AG20443 (cell line): ENCODE measurements at regions not wholly inside any gene's neighbourhood (a gene's known extent, or its start where the extent isn't known, plus 50 kb on each side); places are given as distances from the start of the nearest gene placed in this dataset.

Experiments used
- DNase-seq: peaks from one replicate; pipeline ENCODE4 v3.0.0; 2012; ENCODE audit warnings: low spot score, mixed read lengths

DNA sequence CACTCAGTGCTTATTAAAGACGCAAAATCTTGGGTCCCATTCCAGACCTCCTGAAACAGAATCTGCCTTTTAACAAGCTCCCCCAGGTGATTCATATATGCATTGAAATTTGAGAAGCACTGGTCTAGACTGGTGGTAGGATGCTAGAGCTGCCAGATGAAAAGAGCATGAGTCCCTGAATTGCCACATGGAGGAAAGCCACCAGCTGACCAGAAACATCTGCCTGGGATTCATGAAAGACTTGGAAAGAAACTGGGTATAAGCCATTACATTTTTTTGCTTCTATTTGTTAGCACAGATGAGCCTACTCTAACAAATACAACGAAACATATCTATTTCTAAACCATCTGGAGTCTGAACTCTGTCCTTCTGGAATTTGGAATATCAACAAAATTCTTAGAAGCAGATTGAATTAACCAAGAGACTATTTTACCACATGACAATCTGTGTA, 228.9 kb downstream of the RBM43 start:
- DNase-seq = peak; percentile 78

DNA sequence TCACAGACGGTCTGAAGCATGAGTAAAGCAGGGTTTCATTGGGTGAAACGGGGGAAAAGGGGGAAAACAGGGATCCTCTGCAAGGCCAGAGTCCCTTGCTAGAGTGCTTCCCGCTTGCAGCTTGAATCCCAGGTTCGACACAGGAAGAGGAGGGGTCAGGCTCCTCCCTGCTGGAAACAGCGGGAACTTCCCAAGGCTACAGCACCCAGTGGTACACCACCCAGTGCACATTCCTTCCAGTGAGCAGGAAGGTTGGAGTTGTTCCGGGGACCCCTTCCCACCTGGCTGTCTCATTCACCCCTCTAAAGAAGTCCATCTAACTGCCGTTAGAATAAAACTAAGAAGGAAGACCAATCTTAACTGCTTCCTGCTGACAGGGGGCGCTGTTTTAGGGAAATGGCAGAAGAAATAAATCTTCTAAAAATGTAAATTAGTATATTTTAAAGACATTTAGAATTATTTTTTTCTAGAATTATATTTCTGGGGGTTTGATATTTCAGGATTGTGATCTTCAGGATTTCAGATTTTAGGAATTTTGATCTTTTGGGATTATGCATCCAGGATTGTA, 230.9 kb downstream of the RBM43 start:
- DNase-seq = no peak

DNA sequence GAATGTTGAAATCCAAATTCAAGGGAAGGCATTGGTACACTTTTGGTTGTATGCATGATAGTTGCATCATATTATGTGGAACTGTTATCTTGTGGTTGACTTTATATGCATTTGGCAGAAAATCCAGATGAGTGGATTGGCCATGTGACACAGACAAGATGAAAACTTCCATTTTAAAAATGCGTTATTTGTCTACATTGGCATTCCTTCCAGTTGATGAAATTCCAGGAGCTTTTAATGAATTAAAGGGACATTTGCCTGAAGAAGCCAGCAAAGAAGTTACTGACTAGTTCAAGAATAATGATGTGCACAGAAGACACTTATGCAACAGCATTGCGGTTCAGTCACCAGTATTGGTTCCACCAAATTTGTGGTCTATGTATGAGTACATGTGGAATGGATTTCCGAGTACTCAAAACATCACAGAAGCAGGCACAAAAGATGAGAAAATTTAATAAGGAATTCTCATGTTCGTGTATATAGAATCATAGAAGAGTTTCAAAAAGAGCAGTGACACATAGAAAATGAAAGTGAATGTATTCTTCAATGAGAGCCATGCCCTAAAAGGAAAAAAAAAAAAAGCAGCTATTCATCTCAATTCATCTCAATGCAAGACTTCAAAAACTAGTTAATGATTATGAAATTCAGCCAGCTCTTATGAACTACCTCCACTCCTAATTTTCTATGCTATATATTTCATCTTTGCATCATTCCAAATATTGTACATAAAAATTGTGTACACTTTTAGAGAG, 232.1 kb downstream of the RBM43 start:
- DNase-seq = peak; percentile 65

DNA sequence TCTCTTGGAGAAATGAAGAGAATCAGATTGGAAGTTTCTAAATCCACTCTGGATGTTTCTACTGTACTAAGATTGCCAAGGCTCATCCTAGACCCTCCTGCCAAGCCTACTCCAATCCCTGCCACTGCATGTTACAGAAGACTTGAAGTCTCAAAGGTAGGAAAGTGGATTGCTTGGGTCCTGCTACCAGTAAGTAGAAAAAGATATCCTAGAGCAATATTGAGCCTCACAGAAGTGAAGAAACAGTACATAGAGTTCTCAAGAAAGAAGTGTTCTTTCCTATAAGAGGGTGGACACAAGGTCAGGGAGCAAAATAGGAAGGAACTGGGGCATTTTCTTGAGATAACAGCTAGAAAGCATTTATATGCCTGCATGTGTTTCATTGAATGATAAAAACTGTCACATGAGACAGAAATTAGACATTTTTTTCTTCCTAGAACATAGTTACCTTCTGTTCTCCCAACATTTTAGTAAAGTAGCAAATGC, 232.9 kb downstream of the RBM43 start:
- DNase-seq = no peak

DNA sequence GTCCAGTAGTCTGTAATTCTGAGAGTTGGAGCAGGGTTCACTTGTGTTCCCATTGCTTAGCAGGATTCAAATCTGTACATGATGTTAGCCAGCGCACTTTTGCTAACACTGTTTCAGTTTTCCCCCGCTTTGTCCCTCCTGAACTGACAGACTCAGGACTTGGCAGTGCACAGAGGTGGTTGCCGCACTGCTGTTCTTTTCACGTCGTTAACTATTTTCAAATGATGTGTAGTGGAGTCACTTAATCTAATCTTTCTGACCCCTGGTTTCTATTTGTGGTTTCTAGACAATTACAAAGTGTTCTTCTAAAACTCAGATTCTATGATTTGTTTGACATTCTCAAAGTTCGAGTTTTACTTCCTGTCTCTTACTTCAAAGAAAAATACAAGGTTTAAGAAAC, 234.5 kb downstream of the RBM43 start:
- DNase-seq = no peak

DNA sequence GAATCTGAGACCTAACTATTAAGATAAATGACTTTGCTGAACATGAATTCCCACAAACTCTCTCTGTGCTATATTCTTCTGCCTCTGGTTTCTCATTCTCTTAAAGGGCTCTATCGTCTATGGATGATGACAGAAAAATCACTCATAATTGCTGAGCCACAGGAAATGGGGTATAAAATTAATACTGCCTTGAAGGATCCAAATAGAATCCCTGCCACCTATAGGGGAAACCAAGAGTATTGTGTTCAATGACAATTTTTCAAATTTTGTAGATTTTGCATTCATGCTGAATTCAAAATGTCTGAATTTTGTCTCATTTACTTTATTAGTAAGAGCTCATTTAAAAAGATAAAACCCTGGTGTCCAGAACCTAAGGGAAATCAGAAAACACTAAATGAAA, 235.8 kb downstream of the RBM43 start:
- DNase-seq = no peak

DNA sequence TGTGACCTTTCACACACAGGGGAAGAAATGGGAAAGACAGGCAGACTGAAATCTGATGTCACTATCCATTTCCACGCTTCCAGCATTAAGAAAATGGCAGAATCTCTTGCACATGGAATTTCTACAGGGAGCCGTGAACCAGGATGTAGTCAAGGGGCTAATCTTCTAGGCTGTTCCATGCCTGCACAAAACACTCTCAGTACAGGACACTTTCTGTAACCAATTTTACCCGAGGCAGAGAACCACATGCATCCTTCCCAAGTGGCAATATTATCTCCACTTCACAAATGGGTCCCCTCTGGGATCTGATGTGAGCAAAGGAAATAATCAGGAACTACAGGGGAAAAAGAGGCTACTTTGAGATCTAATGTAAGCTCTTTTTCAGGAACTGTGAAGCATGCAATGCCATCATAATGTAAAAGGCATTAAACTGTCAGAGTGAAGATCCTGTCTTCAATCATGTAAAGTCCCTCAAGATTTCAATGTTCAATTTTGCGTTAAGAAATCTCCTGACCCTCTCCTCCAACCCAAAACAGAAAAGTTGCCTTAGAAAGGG, 236.9 kb downstream of the RBM43 start:
- DNase-seq = no peak

DNA sequence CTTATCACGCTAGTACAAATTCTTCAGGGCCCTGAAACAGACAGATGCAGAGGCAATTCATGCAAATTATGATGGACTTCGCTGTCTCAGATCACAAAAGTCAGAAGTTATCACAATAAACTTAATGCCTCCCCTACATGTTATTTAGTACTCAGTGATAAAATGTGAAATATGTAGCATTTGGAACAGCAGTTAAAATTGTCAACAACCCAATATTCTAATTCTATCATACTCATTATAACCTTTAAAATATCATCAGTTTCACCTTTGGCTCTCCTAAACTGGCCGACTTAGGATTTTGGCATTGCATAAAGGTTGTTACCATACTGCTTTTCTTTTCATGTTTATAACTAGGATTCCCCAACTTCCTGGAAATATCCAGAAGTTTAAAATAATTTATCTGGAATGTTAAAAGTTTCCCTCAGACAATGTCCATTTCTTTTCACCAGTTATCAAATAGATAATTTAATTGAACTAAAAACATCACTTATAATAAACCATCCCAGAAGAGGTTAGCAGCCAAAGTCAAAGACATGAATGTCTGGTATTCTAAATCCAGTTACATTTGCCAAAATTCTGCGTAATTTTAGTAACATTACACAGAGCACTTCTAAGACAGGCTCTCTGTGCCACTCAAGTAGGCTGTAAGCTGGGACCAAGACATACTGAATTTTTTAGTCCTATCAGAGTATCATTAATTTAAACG, 239.8 kb downstream of the RBM43 start:
- DNase-seq = no peak

DNA sequence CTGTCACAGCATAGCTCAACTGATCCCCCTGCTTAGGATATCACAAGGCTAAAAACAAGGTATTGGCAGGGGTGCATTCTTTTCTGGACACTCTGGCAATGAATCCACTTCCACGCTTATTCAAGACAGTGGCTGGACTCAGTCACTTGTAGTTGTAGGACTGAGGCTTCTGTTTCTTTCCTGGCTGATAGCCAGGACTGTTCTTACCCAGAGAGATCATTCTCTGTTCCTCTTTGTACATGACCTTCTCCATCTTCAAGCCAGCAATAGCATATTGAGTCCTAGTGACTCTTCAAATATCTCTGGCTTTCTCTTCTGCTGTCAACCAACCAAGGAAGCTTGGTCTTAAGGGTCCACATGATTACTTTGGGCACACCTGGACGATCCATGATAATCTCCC, 241.3 kb downstream of the RBM43 start:
- DNase-seq = no peak

DNA sequence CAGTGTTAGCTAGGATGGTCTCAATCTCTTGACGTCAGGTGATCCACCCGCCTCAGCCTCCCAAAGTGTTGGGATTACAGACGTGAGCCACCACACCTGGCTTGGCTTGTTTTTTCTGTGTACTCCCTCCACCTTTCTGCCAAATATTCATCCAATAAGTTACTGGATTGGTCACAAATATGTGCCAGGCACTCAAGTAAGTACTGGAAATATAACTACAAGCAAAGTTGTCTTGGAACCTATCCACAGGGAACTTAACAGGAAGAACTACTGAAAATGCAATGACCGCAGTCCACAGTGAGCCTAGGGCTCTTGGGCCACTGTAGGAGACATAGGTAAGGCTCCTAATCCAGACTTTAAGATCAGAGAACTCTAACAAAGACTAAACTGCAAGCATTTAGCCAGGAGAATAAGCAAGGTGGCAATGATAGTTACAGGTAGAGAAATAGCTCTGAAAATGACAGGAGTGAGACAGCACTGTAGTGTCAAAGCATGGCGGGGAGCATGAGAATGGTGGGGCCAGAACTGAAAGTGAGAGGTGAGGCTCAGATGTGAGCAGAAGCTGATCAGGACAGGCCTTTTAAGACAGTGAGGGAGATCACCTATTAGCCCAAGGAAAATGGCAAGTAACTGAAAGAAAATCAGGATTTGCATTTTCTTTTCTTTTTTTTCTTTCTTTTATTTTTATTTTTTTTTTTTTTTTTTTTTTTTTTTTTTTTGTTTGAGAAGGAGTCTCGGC, 252.1 kb downstream of the RBM43 start:
- no peak for DNase-seq

DNA sequence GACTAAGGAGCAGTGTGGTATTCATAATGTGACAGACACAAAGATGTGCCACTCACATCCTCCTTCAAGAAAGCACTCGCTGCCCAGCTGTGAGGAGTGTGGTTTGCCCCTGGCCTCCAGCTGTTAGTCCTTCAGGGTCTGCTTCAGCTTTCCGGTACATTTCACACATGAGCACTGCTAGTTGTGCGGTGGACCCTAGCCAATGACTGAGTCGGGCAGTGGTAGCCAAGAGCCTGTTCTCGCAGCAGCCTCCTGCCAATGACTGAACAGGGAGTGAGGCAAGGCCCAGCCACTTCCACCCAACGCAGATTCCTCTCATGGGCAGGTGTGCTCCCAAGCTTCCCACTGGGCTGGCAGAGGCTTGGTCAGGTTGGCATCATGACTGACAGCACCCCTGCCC, 254.3 kb downstream of the RBM43 start:
- no peak for DNase-seq

DNA sequence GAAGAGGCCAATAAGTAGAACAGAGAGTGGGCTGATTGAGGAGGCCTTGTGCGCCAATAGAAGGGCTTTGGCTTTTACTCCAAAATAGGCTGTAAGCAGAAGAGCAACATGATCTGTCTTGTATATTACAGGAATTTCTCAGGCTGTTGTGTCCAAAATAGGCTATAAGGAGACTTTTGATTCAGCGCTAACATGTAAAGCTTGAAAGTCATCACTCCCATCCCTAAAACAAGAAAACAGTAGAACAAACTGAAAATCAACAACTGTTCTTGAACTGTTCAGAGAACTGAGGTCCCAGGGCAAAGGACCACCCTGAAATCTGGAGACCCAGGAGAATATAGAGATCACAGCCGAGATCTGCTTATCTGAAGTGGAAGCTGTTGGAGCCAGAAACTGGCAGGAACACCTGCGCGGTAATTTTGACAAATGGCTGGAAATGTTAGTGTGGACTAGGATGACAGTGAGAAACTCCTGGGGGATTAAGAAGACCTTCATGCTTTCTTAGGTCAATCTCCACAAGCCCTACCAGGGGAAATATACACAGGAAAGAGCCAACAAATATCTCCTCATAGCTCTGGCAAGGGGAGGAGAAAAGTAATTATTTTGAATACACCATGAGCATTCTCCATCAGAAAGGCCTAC, 258.6 kb downstream of the RBM43 start:
- DNase-seq = no peak

DNA sequence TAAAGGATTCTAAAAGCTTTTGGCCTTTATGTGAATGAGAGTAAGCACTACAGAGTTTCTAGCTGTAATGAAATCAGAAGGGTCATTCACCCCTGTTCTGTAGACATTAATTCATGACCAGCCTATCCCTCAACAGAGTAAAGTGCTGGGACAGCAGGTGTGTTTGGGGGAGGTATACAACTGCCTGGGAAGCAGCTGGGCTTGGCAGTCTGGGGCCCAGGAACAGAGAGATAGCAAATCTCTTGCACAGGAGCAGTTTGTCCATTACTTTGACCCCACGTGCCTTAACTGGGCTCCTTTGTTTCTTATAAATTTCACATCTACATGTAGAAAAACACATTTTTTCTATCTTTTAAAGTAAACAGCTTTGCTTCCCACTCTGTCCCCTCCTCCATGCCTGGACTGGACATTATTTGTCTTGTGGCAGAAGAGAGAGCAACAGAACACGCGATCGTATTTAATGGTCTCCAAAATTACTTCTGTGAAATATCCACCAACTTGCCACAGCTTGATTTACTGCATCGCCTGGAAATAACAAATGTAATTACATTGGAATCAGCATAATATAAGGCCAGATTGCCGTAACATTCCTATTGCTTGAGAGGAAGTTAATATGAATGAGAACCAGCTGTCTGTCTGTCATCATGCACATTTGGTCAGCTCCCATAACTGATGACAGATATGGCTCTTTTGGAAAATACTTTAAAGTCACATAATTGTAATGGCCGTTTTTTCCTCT, 263.8 kb downstream of the RBM43 start:
- DNase-seq = peak; percentile 47

DNA sequence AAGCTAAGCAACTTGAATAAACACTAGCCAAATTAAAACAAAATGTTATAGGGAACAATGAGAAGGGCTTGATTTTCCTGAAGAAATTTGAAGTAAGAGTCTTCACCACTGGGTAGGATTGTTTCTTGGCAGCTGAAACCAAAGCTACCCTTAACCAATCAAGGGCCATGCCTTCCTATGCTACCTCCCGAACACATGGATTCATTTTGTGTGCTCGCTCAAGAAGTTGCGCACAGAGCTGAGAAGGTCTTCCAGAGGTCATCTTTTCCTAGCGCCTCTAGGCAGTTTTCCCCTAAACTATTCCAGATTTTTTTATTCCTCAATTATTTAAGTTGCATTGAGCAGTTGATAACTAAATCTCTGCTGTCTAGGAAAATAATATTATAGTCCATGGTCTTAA, 264.6 kb downstream of the RBM43 start:
- DNase-seq = no peak

DNA sequence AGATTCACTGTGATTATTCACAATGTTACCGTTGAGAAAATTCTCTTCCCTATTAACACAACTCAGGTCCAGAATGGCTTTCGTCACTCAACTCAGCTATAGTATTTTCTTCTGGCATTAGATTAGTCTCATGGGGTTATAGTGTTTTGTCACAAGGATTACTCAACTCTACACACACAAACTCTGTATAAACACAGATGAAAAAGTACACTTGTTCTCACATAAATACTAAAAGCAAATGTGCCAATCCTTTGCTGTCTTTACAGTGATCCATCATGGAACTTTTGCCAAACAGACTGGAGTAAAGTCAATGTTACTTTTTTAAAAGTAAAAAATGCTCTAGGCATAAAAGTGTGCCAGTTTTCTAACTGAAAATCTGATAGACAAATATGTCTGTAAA, 267.6 kb downstream of the RBM43 start:
- DNase-seq = no peak

DNA sequence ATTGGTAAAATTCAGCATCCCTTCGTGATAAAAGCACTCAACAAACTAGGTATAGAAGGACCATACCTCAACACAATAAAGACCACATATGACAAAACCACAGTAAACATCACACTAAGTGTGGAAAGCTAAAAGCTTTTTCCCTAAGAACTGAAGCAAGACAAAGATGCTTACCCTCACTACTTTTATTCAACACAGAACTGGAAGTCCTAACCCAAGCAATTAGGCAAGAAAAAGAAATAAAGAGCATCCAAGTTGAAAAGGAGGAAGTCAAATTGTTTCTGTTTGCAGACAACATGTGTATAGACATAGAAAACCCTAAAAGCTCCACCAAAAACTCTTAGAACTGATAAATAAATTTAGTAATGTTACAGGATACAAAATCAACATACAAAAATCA, 271.7 kb downstream of the RBM43 start:
- DNase-seq = no peak

DNA sequence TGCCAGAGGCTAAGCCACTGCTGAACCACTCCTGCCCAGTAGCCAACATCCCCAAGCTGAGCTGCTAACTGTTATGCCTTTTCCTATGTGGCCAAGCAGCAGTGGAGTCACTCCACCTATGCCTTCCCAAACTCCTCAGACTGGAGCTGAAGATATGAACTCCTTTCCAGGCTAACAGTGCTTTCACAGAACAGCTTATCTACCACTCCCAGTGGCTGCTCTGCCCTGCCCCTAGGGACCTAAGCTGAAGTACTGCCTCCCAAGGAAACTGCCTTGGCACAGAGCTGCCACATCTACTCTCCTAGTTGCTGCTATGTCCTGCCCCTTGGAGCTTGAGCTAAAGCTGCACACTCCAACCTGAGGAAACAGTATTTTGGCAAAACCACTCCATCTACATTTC, 275.9 kb downstream of the RBM43 start:
- DNase-seq = no peak

DNA sequence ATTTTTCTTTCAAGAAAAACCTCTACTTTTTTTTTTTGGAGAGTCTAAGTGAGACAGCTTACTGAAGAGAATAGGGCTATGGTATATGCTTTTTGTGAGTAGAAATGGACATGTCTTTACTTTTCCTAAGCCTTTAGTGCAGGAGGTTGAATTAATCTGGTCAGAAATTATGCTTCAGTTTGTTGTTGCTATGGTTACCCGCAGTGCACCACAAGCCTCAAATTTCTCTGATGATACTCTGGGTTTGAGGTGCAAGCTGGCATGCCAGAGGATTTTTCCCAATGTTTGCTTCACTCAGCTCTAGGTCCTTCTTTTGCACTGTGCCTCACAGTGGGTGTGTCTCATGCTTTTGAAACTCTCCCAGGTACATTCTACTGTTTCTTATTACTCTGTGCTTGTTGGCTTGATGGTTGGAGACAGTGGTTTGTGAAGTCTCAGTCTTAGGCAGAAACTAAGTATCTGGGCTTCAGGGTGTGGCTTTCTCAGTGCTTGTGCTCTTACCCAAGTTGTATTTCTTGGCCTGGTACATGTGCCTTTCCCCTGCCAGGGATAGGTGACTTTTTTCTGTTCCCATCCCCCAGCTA, 278.3 kb downstream of the RBM43 start:
- DNase-seq = no peak

DNA sequence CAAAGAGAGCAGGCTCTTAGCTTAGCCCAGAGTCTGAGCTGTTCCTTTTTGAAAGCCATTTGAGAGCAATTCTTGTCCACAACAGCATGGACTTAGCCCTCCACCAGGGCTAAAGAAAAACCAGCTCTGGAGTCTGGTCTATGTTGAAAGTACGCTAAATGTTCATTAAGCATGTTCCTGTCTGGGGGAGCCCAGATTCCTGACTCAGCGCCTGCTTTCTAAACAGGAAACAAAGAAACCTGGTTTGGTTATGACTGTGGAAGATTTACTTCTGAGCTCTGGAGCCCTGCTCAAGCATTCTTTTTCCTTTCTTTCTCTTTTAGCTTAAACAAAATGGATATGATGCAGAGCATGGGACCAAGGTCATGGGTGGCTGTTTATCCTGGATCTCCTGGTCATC, 279.8 kb downstream of the RBM43 start:
- DNase-seq = no peak

DNA sequence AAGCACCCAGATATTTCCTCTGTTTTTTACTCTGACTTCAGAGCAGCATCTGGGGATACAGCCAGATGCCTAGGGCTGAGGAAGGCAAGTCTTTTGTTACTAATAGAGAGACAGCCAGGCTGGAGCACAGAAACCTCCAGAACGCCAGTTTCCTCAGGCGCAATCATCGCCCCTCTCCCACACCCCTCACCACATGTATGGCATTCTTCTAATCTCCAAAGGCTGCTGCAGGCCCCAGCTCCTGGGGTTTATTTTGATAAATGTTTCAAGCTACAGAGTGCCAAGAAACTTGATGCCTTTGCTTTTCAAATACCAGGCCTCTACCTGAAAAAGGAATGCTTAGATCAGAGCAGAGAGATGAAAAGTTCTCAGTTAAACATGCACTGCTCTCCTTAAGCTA, 283.6 kb downstream of the RBM43 start:
- no peak for DNase-seq

DNA sequence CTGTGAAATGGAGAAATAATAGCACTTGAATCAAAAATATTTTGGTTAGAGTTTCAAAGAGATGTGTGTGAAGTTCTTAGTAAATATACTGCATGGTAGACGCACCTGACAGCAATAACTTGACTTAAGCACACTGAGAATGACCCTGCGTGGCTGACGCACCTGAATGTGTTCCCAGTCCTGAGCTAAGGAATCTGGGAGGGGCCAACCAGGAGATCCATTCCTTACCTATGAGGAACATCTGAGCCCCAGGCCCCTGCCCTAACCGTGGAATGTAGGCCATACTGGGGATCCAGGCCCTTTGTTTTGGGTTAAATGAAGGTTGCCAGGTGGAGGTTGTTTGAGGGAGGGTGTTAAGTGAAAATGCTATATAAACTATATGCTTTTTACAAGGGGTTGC, 284.4 kb downstream of the RBM43 start:
- no peak for DNase-seq
